HCT116 (cell line): ENCODE measurements at regions not wholly inside any gene's neighbourhood (a gene's known extent, or its start where the extent isn't known, plus 50 kb on each side); places are given as distances from the start of the nearest gene placed in this dataset.
"Not testable (repeated sequence)": the region's sequence is repeated elsewhere in the genome, so short reads cannot be mapped to it uniquely, and the experiment has no call there.

Source experiments
- RAD21 ChIP-seq: IDR thresholded peaks from 2 replicates; pipeline ENCODE4 v1.6.1; 2012; ENCODE audit warnings: low read depth, mild to moderate bottlenecking
- TF ChIP-seq, protein P1 (sequence below), 3 experiments: fragments of 200-600 bp in 1 of 3; sonication (generic) in 1 of 3; IDR thresholded peaks in 2 of 3; conservative IDR thresholded peaks in 1 of 3; 2 replicates each; pipeline ENCODE4 v1.5.1; 2012 to 2017; ENCODE audit warnings: low read depth in 2 of 3, low read length in 2 of 3, antibody characterized with exemption in 1 of 3, borderline replicate concordance in 1 of 3, control low read depth in 1 of 3, mild to moderate bottlenecking in 1 of 3, mixed read lengths in 1 of 3, mixed run types in 1 of 3, moderate library complexity in 1 of 3; ENCODE audit not compliant: insufficient read depth in 1 of 3
- TF ChIP-seq, protein P2 (sequence below): IDR thresholded peaks from 2 replicates; pipeline ENCODE4 v1.6.1; 2011; ENCODE audit warnings: mild to moderate bottlenecking, low read length, moderate library complexity; ENCODE audit not compliant: insufficient replicate concordance; ENCODE audit errors: extremely low read depth

DNA sequence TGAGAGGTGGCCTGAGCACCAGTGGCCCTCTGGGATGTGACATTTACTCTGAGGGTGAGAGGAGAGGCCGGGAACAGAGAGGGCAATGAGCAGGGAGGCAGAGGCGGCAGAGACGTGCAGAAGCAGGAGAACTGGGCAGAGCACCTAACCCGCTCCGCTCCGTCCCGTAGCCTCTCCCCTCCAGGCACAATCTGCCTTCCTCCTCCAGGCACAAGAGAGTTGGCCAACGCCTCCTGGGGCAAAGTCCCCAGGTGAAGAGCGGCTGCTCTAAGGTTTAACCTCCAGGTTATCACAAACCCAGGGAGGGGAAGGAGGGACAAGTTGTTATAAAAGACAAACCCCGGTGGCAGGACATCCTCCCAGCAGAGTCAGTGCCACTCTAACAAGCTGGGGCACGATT, 5430.1 kb upstream of the TPTE start:
- TF ChIP-seq, protein P1, sequence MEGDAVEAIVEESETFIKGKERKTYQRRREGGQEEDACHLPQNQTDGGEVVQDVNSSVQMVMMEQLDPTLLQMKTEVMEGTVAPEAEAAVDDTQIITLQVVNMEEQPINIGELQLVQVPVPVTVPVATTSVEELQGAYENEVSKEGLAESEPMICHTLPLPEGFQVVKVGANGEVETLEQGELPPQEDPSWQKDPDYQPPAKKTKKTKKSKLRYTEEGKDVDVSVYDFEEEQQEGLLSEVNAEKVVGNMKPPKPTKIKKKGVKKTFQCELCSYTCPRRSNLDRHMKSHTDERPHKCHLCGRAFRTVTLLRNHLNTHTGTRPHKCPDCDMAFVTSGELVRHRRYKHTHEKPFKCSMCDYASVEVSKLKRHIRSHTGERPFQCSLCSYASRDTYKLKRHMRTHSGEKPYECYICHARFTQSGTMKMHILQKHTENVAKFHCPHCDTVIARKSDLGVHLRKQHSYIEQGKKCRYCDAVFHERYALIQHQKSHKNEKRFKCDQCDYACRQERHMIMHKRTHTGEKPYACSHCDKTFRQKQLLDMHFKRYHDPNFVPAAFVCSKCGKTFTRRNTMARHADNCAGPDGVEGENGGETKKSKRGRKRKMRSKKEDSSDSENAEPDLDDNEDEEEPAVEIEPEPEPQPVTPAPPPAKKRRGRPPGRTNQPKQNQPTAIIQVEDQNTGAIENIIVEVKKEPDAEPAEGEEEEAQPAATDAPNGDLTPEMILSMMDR (IDR thresholded peaks at IDR 0.05 in 2 of 3, conservative IDR thresholded peaks at IDR 0.05 in 1 of 3; ENCODE audit: borderline replicate concordance in 1 of 3, insufficient read depth in 1 of 3, low read depth in 2 of 3, low read length in 2 of 3), result not testable (repeated sequence)
- TF ChIP-seq, protein P2, sequence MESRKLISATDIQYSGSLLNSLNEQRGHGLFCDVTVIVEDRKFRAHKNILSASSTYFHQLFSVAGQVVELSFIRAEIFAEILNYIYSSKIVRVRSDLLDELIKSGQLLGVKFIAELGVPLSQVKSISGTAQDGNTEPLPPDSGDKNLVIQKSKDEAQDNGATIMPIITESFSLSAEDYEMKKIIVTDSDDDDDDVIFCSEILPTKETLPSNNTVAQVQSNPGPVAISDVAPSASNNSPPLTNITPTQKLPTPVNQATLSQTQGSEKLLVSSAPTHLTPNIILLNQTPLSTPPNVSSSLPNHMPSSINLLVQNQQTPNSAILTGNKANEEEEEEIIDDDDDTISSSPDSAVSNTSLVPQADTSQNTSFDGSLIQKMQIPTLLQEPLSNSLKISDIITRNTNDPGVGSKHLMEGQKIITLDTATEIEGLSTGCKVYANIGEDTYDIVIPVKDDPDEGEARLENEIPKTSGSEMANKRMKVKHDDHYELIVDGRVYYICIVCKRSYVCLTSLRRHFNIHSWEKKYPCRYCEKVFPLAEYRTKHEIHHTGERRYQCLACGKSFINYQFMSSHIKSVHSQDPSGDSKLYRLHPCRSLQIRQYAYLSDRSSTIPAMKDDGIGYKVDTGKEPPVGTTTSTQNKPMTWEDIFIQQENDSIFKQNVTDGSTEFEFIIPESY, result not testable (repeated sequence)
- not testable (repeated sequence) for TF ChIP-seq RAD21
